Endothelial cell of umbilical vein (primary cell): ENCODE measurements at regions not wholly inside any gene's neighbourhood (a gene's known extent, or its start where the extent isn't known, plus 50 kb on each side); places are given as distances from the start of the nearest gene placed in this dataset.

Experiments used
- BruUV-seq: library from RNA; stranded (reverse); fragments of 400-500 nt; replicated peaks from 2 replicates; lab custom pipeline; 2021; lab: Mats Ljungman, UMichigan
- CTCF ChIA-PET: fragments of 300-600, 350-600 bp; sonication (Branson Sonifier 250); formaldehyde crosslinking; loops from one replicate; lab custom pipeline; 2021; ENCODE audit warnings: antibody characterized with exemption, inconsistent platforms; lab: Charles Lee
- POLR2A ChIA-PET: fragments of 300-600, 350-600 bp; sonication (Branson Sonifier 250); formaldehyde crosslinking; loops from one replicate; lab custom pipeline; 2021; ENCODE audit warnings: antibody characterized with exemption, inconsistent platforms; lab: Charles Lee
- DNase-seq: peaks from one replicate; pipeline ENCODE4 v3.0.0-alpha.2; 2011; ENCODE audit warnings: low read depth, low spot score
- FAIRE-seq: peaks from 2 replicates; lab custom pipeline; 2011; peaks lifted over from hg19 to GRCh38; lab: Jason Lieb, UNC
- H2AFZ ChIP-seq: 2 replicates; pipeline ENCODE4 v1.6.0; 2012; ENCODE audit warnings: low read depth, low read length, control low read depth, inconsistent platforms
- H3K27ac ChIP-seq: 2 replicates; pipeline ENCODE4 v1.5.1; 2011; ENCODE audit warnings: low read depth, mild to moderate bottlenecking, control low read depth, low read length, moderate library complexity; ENCODE audit not compliant: insufficient read depth
- H3K27me3 ChIP-seq, 2 experiments: 2 replicates each; pipeline versions ENCODE4 v1.6.0 to v1.6.1; 2011; ENCODE audit warnings: low read length in 2 of 2, mixed read lengths in 1 of 2; ENCODE audit not compliant: control insufficient read depth in 2 of 2, insufficient read depth in 2 of 2
- H3K36me3 ChIP-seq, 2 experiments: 2 replicates in 1 of 2; 3 replicates in 1 of 2; pipeline ENCODE4 v1.5.1; 2011; ENCODE audit warnings: low read length in 2 of 2, mild to moderate bottlenecking in 1 of 2, moderate library complexity in 1 of 2; ENCODE audit not compliant: control insufficient read depth in 2 of 2, insufficient read depth in 2 of 2; ENCODE audit errors: extremely low read depth in 1 of 2
- H3K4me1 ChIP-seq: 3 replicates; pipeline ENCODE4 v1.5.1; 2011; ENCODE audit warnings: mild to moderate bottlenecking, low read length; ENCODE audit not compliant: control insufficient read depth, insufficient read depth; ENCODE audit errors: extremely low read depth
- H3K4me2 ChIP-seq: 2 replicates; pipeline ENCODE4 v1.6.1; 2011; ENCODE audit warnings: low read length, control low read depth, mixed read lengths; ENCODE audit not compliant: insufficient read depth
- H3K4me3 ChIP-seq, 3 experiments: fragments of 200-600 bp in 1 of 3; sonication (generic), shearing (Covaris generic) in 1 of 3; replicated peaks in 1 of 3; 2 replicates each; pipeline ENCODE4 v1.5.1; 2011 to 2016; ENCODE audit warnings: control low read depth in 3 of 3, low read length in 3 of 3, mild to moderate bottlenecking in 2 of 3, inconsistent platforms in 1 of 3, low read depth in 1 of 3, moderate library complexity in 1 of 3; ENCODE audit not compliant: insufficient read depth in 1 of 3
- H3K79me2 ChIP-seq: 2 replicates; pipeline ENCODE4 v1.6.0; 2012; ENCODE audit warnings: low read length, inconsistent platforms; ENCODE audit not compliant: control insufficient read depth, insufficient read depth
- H3K9ac ChIP-seq: replicated peaks from 2 replicates; pipeline ENCODE3; 2011; ENCODE audit warnings: low read length, control low read depth; ENCODE audit not compliant: insufficient read depth; ENCODE audit errors: extremely low read depth
- H3K9me1 ChIP-seq: replicated peaks from 3 replicates; pipeline ENCODE4 v1.6.0; 2011; ENCODE audit warnings: mild to moderate bottlenecking, low read length; ENCODE audit not compliant: control insufficient read depth, insufficient read depth; ENCODE audit errors: extremely low read depth
- H3K9me3 ChIP-seq: replicated peaks from 2 replicates; pipeline ENCODE4 v1.5.1; 2012; ENCODE audit warnings: low read length, inconsistent platforms; ENCODE audit not compliant: control insufficient read depth, insufficient read depth
- H4K20me1 ChIP-seq: replicated peaks from 2 replicates; pipeline ENCODE3; 2011; ENCODE audit warnings: mild to moderate bottlenecking, low read length; ENCODE audit not compliant: control insufficient read depth, insufficient read depth; ENCODE audit errors: extremely low read depth
- CTCF ChIP-seq, 2 donors: IDR thresholded peaks; 1 replicate in 1 of 2; 2 replicates in 1 of 2; pipeline ENCODE4 v1.5.1; 2011; ENCODE audit warnings: low read length in 2 of 2, mild to moderate bottlenecking in 2 of 2, moderate library complexity in 2 of 2, control low read depth in 1 of 2, inconsistent platforms in 1 of 2, low read depth in 1 of 2; ENCODE audit not compliant: insufficient read depth in 1 of 2; ENCODE audit errors: extremely low read depth in 1 of 2
- EZH2 ChIP-seq: IDR thresholded peaks from 2 replicates; pipeline ENCODE4 v1.6.1; 2012; ENCODE audit warnings: borderline replicate concordance, low read depth, mild to moderate bottlenecking, moderate library complexity, low read length, inconsistent platforms; ENCODE audit not compliant: severe bottlenecking
- FOS ChIP-seq: IDR thresholded peaks from 2 replicates; pipeline ENCODE4 v1.6.1; 2011; ENCODE audit warnings: mild to moderate bottlenecking, low read length, moderate library complexity, borderline replicate concordance; ENCODE audit not compliant: insufficient read depth
- GATA2 ChIP-seq: IDR thresholded peaks from 2 replicates; pipeline ENCODE4 v1.7.0; 2011; ENCODE audit warnings: low read depth, mild to moderate bottlenecking, moderate library complexity, mixed read lengths, low read length; ENCODE audit not compliant: insufficient read length, insufficient read depth
- JUN ChIP-seq: IDR thresholded peaks from 2 replicates; pipeline ENCODE4 v1.6.1; 2011; ENCODE audit warnings: borderline replicate concordance, low read depth; ENCODE audit not compliant: insufficient read length, insufficient read depth
- MAX ChIP-seq: IDR thresholded peaks from 2 replicates; pipeline ENCODE4 v1.6.1; 2011; ENCODE audit not compliant: insufficient read depth, insufficient read length
- MYC ChIP-seq: IDR thresholded peaks from one replicate; pipeline ENCODE4 v1.6.1; 2011; ENCODE audit warnings: mild to moderate bottlenecking, low read depth, low read length
- POLR2A ChIP-seq: IDR thresholded peaks from 2 replicates; pipeline ENCODE4 v1.6.1; 2012; ENCODE audit warnings: low read depth, mild to moderate bottlenecking, control low read depth, low read length
- POLR2AphosphoS5 ChIP-seq: IDR thresholded peaks from 2 replicates; pipeline ENCODE4 v1.6.1; 2012; ENCODE audit warnings: low read depth, mild to moderate bottlenecking, control low read depth, low read length, moderate library complexity; ENCODE audit not compliant: insufficient read depth
- dilution Hi-C: fragments of 300-500 bp; cut with MboI; formaldehyde crosslinking; loops from one replicate; pipeline ENCODE4 v1.15.0; 2019; ENCODE audit warnings: low sequenced_read_pairs; ENCODE audit not compliant: extremely low pct_ligation_motif_present
- intact Hi-C: fragments of 100-400 bp; cut with micrococcal nuclease; formaldehyde crosslinking; loops from one replicate; pipeline ENCODE4 v1.10.0; 2022

- TF ChIP-seq MAX (no peak), FOS (no peak), POLR2A (no peak), GATA2 (no peak), CTCF (IDR thresholded peaks at IDR 0.05; ENCODE audit: extremely low read depth in 1 of 2, insufficient read depth in 1 of 2, low read depth in 1 of 2, low read length in 2 of 2) (no peak), MYC (no peak), EZH2 (no peak), JUN (no peak), POLR2AphosphoS5 (no peak)
- no peaks in the 10 kb centered on the region for H4K20me1 ChIP-seq
- no peaks in the 10 kb centered on the region for H3K79me2 ChIP-seq
- H3K9me1 ChIP-seq, result no peaks in the 10 kb centered on the region
- DNase-seq, result no peak
- no peak overlapping the region for H3K4me2 ChIP-seq
- H3K27ac ChIP-seq, result no peak overlapping the region
- no peaks in the 10 kb centered on the region for H3K4me1 ChIP-seq
- H3K36me3 ChIP-seq, result no peaks in the 10 kb centered on the region
- H3K9ac ChIP-seq, result no peak overlapping the region
- ChIA-PET CTCF (no interaction called here), POLR2A (no interaction called here)
- H3K4me3 ChIP-seq, result no peak overlapping the region
- no peak for FAIRE-seq
- no peaks in the 10 kb centered on the region for H3K9me3 ChIP-seq
- no peaks in the 10 kb centered on the region for H3K27me3 ChIP-seq
- dilution Hi-C loops (no loop called here), intact Hi-C loops (no loop called here)
- BruUV-seq, result no TSS peak
- H2AFZ ChIP-seq, result no peak overlapping the region
These were observed 419.7 kb downstream of the TRAM1L1 start for GRCh38 chr4:116665716-116666115.
